Neural progenitor cell (in vitro differentiated cells): ENCODE measurements at regions not wholly inside any gene's neighbourhood (a gene's known extent, or its start where the extent isn't known, plus 50 kb on each side); places are given as distances from the start of the nearest gene placed in this dataset.

Source experiments
- DNase-seq: peaks from one replicate; pipeline ENCODE4 v3.0.0-alpha.2; 2016; ENCODE audit warnings: low spot score
- H2AFZ ChIP-seq: fragments of 200-600 bp; sonication (generic); replicated peaks from 2 replicates; pipeline ENCODE4 v1.6.1; 2016; ENCODE audit warnings: antibody characterized with exemption
- H3F3A ChIP-seq: fragments of 200-600 bp; sonication (generic); 2 replicates; pipeline ENCODE4 v1.6.1; 2016; ENCODE audit warnings: antibody characterized with exemption, low read depth
- H3K27ac ChIP-seq: fragments of 200-600 bp; sonication (generic); 2 replicates; pipeline ENCODE4 v1.5.1; 2016; ENCODE audit warnings: mild to moderate bottlenecking
- H3K27me3 ChIP-seq: fragments of 200-600 bp; sonication (generic); 2 replicates; pipeline ENCODE4 v1.6.1; 2016; ENCODE audit warnings: mild to moderate bottlenecking, moderate library complexity
- H3K36me3 ChIP-seq: fragments of 200-600 bp; sonication (generic); 2 replicates; pipeline ENCODE4 v1.5.1; 2016
- H3K4me1 ChIP-seq: fragments of 200-600 bp; sonication (generic); 2 replicates; pipeline ENCODE4 v1.6.1; 2016; ENCODE audit warnings: mixed run types
- H3K4me2 ChIP-seq: fragments of 200-600 bp; sonication (generic); 2 replicates; pipeline ENCODE4 v1.6.1; 2016
- H3K4me3 ChIP-seq: fragments of 200-600 bp; sonication (generic); 2 replicates; pipeline ENCODE4 v1.5.1; 2016
- H3K79me2 ChIP-seq: fragments of 200-600 bp; sonication (generic); 2 replicates; pipeline ENCODE4 v1.6.1; 2016; ENCODE audit warnings: low read depth
- H3K9ac ChIP-seq: fragments of 200-600 bp; sonication (generic); 2 replicates; pipeline ENCODE4 v1.6.1; 2016
- H3K9me3 ChIP-seq: fragments of 200-600 bp; sonication (generic); 2 replicates; pipeline ENCODE4 v1.5.1; 2016; ENCODE audit warnings: low read depth
- H4K20me1 ChIP-seq: fragments of 200-600 bp; sonication (generic); 2 replicates; pipeline ENCODE4 v1.6.1; 2016; ENCODE audit warnings: low read depth
- H3K27ac Mint-ChIP-seq: 3 replicates; pipeline ENCODE4 v1.8.0; 2021; ENCODE audit warnings: mixed read lengths
- H3K27me3 Mint-ChIP-seq: 2 replicates; pipeline ENCODE4 v1.8.0; 2022; ENCODE audit warnings: low read depth, mild to moderate bottlenecking, inconsistent platforms, moderate library complexity, mixed read lengths; ENCODE audit not compliant: insufficient read depth
- H3K36me3 Mint-ChIP-seq: 3 replicates; pipeline ENCODE4 v1.8.0; 2021; ENCODE audit warnings: mixed read lengths
- H3K4me1 Mint-ChIP-seq: 3 replicates; pipeline ENCODE4 v1.8.0; 2021; ENCODE audit warnings: mixed read lengths
- H3K4me3 Mint-ChIP-seq: 3 replicates; pipeline ENCODE4 v1.8.0; 2021; ENCODE audit warnings: mild to moderate bottlenecking, moderate library complexity, mixed read lengths
- H3K9me3 Mint-ChIP-seq: 3 replicates; pipeline ENCODE4 v1.8.0; 2020; ENCODE audit warnings: mixed read lengths
- EZH2 ChIP-seq: fragments of 200-600 bp; sonication (generic); IDR thresholded peaks from 2 replicates; pipeline ENCODE4 v1.6.1; 2017; ENCODE audit warnings: antibody characterized with exemption, mild to moderate bottlenecking, moderate library complexity
- EZH2phosphoT487 ChIP-seq: fragments of 200-600 bp; sonication (generic); IDR thresholded peaks from 2 replicates; pipeline ENCODE4 v1.6.1; 2017; ENCODE audit warnings: antibody characterized with exemption
- TF ChIP-seq, protein P1 (sequence below): fragments of 200-600 bp; sonication (generic); IDR thresholded peaks from 2 replicates; pipeline ENCODE4 v1.5.1; 2017; ENCODE audit warnings: antibody characterized with exemption, mild to moderate bottlenecking

DNA sequence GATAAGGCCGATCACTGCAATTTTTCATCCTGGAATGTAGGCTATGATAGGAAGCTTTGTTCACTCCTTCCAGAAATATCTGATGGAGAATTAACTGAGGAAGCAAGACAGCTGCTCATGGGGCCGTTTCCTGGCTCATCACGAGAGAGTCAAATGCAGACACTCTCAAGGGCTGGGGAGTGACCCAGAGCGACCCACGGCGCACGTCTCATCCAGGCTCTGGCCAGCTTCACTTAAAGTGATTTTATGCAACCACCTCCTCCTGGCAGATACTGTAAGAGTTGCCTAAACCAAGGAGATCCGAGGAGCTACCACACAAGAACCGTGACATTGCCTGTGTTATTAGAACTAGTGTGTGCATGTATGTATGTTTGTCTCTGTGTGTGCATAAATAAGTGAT is 530.8 kb downstream of the TCERG1L start:
- no peak overlapping the region for H3K4me3 Mint-ChIP-seq
- no peaks in the 10 kb centered on the region for H3K9me3 Mint-ChIP-seq
- Histone ChIP-seq H2AFZ (no peak overlapping the region), H3K36me3 (no peaks in the 10 kb centered on the region), H3K27ac (no peak overlapping the region), H3K79me2 (no peaks in the 10 kb centered on the region), H3K27me3 (no peaks in the 10 kb centered on the region), H3K4me2 (no peak overlapping the region), H3K9ac (no peak overlapping the region), H3K9me3 (no peaks in the 10 kb centered on the region), H3F3A (no peaks in the 10 kb centered on the region), H3K4me3 (no peak overlapping the region), H4K20me1 (no peaks in the 10 kb centered on the region), H3K4me1 (no peaks in the 10 kb centered on the region)
- H3K27me3 Mint-ChIP-seq, result peaks cover 7% of the 10 kb centered on the region
- no peak overlapping the region for H3K27ac Mint-ChIP-seq
- TF ChIP-seq EZH2phosphoT487 (no peak), EZH2 (no peak)
- TF ChIP-seq, protein P1, sequence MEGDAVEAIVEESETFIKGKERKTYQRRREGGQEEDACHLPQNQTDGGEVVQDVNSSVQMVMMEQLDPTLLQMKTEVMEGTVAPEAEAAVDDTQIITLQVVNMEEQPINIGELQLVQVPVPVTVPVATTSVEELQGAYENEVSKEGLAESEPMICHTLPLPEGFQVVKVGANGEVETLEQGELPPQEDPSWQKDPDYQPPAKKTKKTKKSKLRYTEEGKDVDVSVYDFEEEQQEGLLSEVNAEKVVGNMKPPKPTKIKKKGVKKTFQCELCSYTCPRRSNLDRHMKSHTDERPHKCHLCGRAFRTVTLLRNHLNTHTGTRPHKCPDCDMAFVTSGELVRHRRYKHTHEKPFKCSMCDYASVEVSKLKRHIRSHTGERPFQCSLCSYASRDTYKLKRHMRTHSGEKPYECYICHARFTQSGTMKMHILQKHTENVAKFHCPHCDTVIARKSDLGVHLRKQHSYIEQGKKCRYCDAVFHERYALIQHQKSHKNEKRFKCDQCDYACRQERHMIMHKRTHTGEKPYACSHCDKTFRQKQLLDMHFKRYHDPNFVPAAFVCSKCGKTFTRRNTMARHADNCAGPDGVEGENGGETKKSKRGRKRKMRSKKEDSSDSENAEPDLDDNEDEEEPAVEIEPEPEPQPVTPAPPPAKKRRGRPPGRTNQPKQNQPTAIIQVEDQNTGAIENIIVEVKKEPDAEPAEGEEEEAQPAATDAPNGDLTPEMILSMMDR, result no peak
- H3K4me1 Mint-ChIP-seq, result peaks cover 5% of the 10 kb centered on the region
- no peaks in the 10 kb centered on the region for H3K36me3 Mint-ChIP-seq
- no peak for DNase-seq

- H4K20me1 ChIP-seq, result no peaks in the 10 kb centered on the region
- no peaks in the 10 kb centered on the region for H3K36me3 Mint-ChIP-seq
- DNase-seq, result no peak
Measured at GRCh38 chr10:130781206-130781605, 530.3 kb downstream of the TCERG1L start.

DNA sequence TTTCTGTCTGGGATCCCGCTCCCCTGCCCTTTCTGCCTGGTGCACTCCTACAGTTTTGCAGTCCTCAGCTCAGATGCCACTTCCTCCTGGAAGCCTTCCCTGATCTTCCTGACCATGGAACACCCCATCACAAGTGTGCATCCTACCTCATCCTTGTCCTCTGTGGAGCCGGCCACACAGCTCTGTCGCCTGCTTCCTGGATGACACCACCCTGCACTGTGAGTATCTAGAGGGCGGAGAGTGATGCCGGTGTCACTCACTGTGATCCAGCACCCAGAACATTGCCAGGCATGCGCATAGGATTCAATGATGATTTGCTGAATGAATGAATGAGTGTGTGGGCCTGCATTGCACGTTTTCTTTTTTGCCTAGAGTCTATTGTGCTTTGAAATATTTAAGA is 529.9 kb downstream of the TCERG1L start:
- Histone ChIP-seq H3K4me3 (no peak overlapping the region), H3F3A (no peaks in the 10 kb centered on the region), H4K20me1 (no peaks in the 10 kb centered on the region), H3K9ac (no peak overlapping the region), H3K27me3 (no peaks in the 10 kb centered on the region), H3K4me2 (no peak overlapping the region), H3K4me1 (no peaks in the 10 kb centered on the region), H3K27ac (no peak overlapping the region), H3K9me3 (no peaks in the 10 kb centered on the region), H2AFZ (no peak overlapping the region), H3K36me3 (no peaks in the 10 kb centered on the region), H3K79me2 (no peaks in the 10 kb centered on the region)
- Mint-ChIP-seq H3K4me3 (no peak overlapping the region), H3K4me1 (peaks cover 5% of the 10 kb centered on the region), H3K27ac (no peak overlapping the region), H3K27me3 (peaks cover 7% of the 10 kb centered on the region), H3K9me3 (no peaks in the 10 kb centered on the region), H3K36me3 (no peaks in the 10 kb centered on the region)
- no peak for TF ChIP-seq EZH2phosphoT487
- no peak for TF ChIP-seq EZH2
- TF ChIP-seq, protein P1, result no peak
- DNase-seq, result no peak

More at GRCh38 chr10:130781206-130781605, 530.3 kb downstream of the TCERG1L start:
- Mint-ChIP-seq H3K27me3 (peaks cover 7% of the 10 kb centered on the region), H3K4me1 (peaks cover 5% of the 10 kb centered on the region), H3K27ac (no peak overlapping the region), H3K9me3 (no peaks in the 10 kb centered on the region), H3K4me3 (no peak overlapping the region)
- Histone ChIP-seq H3K4me2 (no peak overlapping the region), H2AFZ (no peak overlapping the region), H3K4me1 (no peaks in the 10 kb centered on the region), H3K4me3 (no peak overlapping the region), H3K9ac (no peak overlapping the region), H3K27me3 (no peaks in the 10 kb centered on the region), H3K79me2 (no peaks in the 10 kb centered on the region), H3K9me3 (no peaks in the 10 kb centered on the region), H3K27ac (no peak overlapping the region), H3F3A (no peaks in the 10 kb centered on the region), H3K36me3 (no peaks in the 10 kb centered on the region)
- TF ChIP-seq EZH2phosphoT487 (no peak), EZH2 (no peak)
- TF ChIP-seq, protein P1, result no peak
